ENCODE measurements at regions not wholly inside any gene's neighbourhood (a gene's known extent, or its start where the extent isn't known, plus 50 kb on each side); places are given as distances from the start of the nearest gene placed in this dataset.

DNA sequence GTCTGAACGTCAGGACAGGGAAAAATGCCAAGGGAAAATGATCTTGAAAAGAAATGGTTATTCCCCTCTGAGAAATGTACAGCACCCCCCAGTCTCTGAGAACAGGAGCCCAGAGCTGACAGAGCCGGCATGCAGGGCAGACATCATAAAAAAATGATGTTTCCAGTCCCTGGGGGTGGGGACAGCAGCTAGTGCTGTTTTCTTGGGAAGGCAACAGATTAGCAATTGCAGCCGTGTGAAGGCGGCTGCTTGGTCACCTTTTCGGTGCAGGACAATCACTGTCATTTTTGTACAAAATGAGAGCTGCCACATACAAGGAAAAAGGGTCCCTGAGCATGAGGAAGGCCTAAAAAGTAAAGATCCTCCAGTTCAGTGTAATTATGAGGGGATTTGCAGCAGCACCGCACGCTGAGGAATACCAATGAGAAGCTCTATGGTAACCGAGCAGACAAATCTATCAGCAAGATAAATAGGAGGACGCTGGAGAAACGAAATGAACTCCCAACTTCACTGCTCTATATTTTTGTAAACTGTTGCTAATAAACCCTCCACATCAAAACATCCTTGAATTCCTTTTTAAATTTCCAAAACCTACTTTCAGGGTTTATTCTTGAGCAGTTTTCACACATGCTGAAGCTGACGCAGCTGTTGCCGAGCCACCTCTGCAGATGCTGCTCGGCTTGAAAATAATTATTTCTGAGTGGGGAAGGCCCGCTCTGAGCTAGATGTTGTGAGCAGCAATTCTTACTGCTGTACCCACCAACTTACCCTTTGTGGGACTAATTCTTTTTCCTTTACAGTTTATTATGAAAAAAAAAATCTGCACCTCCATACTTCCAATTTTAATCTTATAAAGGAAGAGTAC is 98.2 kb upstream of the NEBL start:
- DNase-seq: no peak

DNA sequence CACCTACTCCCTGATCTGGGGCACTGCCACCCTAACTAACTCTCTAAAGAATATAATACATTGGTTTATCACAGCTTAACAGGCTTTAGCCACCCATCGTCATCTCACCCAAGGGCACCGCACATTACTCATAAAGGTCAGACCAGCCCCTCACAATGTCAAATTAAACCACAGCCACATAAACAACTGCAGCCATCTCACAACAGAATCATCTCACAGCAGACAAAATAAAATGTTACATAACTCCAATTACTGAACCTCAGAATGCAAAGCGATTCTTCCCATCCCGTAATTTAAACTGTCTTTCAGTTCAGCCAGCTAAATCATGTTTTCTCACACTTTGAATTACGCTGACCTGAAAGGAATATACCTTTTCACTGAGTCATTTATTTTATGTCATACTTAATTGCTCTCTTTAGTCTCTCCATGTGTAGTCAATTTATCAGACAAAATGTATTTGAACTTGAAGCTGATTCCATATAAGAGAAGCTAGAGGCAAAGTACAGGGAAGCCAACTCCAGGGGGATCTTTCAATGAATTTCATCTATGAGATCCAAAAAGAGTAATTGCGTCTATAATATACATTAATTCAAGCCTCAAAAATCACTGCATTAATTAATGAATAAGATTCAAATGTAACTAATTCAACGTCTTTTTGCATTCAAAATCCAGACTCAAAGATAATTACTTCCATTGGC is 96.9 kb upstream of the NEBL start:
- DNase-seq: no peak

DNA sequence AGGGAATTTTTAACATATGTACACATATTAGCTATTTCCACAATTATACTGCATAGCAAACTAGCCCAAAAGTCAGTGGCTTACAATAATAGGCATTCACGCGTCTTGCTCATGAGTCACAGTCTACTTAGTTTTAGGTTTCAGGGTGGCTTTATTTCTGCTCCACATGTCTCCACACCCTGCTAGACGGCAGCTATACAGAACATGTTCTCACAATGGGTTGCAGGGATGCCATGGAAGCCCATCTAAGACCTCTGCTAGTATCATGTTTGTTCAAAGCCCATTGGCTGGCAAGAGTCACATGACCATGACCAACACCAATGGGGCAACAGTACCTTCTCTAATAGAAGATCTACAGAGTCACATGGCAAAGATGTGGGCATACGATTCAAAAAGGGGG is 96.3 kb upstream of the NEBL start:
- no peak for DNase-seq

DNA sequence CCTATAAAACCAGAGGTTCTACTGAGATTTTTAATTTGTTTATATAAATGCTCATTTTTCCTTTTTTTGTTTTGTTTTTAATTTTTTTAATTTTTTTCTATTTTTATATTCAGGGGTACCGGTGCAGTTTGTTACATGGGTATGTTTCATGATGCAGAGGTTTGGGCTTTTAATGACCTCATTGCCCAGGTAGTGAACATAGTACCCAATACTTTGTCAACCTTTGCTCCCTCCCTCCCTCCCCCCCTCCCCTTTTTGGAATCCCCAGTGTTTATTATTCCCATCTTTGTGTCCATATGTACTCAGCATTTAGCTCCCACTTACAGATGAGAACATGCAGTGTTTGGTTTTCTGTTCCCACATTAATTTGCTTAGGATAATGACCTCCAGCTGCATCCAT is 94.4 kb upstream of the NEBL start:
- no peak for DNase-seq

DNA sequence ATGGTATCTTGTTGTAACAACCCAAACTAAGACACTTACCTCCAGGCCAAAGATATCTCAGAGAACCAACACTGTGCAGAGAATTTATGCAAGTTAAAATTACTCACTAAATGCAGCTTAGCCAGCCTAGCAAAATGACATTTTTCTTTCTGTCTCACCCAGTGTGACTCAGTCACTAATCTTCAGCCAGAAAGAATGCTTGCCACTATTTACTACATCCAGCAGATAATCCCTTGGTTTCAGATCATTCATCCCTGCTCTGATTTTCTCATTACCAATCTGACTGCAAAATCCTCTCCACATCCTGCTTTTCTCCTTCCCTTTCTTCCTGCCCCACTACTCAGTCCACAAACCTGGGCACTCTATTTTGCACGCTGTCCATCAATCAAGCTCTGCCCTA is 93.5 kb upstream of the NEBL start:
- no peak for DNase-seq

DNA sequence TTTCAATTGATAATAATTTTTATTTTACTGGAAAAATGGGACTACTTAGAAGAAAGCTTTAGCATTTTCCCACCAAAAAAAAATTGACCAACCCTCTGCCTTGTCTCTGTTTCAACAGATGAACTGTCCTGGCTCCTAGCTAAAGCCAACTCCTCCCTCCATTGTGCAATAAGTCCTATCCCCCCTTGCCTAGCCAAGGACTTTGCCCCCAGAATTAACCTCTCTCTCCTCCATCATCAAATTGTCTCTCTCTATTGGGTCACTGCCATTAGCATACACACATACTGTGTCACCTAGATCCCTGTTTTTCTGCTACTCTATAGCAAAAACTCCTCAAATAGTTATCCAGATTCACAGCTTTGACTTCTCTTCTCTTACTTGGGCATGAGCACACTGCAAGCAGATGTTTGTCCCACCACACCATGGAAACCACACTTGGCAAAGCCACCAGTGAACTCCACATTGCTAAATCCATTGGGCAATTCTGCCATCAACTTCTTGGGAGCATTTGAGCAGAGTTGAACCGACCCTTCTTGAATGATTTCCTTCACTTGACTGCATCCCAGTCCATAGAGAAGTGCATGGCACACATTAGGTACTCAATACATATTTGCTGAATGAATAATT is 91.4 kb upstream of the NEBL start:
- DNase-seq: no peak

DNA sequence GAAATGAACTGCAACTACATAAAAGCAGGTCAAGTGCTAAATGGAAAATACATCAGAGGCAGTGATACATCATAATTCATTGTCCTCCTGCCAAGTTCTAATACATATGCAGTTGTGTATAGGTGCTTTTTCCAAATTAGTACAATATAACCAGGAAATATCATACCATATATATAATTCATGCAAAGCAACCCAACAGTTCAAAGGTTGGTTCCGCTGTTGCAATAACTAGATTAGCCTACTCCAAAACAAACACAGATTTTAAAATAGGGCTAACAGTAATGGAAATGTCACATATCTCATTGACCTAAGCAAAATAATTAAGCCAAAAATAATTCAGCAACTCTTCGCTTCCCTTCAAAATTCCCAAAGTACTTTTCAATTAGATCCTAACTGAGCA is 88.9 kb upstream of the NEBL start:
- DNase-seq: no peak

DNA sequence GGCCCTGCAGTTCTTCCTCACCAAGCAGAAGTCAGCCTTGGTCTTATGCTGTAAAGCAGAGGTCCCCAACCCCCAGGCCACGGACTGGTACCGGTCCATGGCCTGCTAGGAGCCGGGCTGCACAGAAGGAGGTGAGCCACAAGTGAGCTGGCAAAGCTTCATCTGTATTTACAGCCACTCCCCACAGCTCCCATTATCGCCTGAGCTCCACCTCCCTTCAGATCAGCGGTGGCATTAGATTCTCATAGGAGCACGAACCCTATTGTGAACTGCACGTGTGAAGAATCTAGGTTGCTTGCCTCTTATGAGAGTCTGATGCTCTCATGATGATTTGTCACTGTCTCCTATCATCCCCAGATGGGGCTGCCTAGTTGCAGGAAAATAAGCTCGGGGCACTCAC is 87.6 kb upstream of the NEBL start:
- no peak for DNase-seq

DNA sequence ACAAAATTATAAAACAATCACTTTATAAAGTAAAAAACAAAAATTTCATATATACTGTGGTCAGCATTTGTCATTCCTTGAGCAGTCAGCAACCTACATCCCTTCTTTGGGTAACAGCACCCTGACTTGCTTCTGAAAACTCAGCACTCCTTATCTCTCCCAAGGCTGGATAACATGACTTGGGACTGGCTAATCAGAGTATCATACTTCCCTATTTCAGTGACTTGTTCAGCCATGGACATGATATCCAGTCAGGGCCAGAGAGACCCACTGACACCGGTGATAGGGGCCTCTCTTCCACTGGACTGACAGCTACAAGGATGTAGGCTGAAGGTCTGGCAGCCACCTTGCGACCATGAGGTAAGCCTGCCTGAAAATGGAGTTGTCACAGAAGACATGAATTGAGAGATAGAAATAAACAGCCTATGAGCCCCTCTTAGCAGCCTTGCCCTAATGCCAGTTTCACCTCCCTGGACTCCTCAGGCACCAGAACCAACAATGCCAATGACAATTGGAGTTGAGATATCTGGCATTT is 84.4 kb upstream of the NEBL start:
- no peak for DNase-seq

DNA sequence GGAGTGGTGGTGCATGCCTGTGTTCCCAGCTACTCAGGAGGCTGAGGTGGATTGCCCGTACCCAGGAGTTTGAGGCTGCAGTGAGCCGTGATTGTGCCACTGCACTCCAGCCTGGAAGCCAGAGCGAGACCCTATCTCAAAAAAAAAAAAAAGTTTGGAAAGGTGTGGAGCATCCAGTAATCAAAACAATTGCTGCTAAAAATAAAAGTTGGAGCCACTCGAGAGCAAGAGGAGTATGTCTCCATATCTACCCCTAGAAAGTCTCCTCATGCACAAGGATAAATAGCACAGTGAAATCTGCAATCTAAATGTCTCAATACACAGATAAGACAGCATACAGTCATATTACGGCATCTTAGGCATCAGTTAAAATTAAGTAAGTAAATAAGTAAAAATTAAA is 81.5 kb upstream of the NEBL start:
- no peak for DNase-seq

DNA sequence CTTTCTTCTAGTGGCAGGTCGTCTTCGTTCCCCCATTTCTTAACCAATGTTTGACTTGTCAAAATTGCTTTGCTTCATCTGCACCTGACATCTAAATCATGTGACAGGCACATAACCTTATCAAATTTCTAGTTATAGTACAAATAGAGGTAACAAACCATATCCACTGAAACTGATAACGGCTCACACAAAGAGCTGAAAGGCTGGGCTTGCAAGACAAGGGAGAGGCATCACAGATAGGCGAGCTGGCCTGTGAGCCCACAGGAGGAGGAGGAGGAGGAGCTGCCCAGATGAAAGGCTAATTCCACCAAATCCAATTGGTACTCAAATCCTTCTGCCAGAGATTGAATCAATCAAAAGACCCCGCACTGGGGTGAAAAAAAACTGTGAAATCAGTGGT is 80.2 kb upstream of the NEBL start:
- no peak for DNase-seq

DNA sequence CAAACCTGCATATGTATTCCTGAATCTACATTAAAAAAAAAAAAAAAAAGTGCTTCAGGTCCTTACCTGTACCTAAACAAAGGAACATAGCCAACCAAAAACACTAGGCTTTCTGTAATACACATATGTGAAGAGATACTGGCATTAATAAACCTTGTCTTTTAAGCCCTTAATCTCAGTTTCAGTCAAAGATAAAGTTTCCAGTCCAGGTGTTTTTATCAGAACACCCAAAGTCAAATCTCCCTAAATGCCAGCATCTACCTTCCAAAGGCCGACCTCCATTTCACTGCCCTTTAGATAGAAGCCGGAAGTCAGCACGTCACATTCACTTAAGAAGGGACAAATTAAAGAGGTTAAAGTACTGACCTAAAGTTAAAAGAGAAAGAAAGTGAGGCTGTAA is 79.8 kb upstream of the NEBL start:
- no peak for DNase-seq

DNA sequence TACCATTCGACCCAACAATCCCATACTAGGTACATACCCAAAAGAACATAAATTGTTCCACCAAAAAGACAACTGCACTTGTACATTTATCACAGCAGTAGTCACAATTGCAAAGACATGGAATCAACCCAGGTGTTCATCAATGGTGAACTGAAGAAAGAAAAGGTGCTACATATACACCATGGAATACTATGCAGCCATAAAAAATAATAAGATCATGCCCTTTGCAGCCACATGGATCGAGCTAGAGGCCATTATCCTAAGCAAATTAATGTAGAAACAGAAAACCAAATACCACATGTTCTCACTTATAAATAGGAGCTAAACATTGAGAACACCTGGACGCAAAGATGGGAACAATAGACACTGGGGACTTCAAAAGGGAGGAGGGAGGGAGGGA is 79.3 kb upstream of the NEBL start:
- no peak for DNase-seq

DNA sequence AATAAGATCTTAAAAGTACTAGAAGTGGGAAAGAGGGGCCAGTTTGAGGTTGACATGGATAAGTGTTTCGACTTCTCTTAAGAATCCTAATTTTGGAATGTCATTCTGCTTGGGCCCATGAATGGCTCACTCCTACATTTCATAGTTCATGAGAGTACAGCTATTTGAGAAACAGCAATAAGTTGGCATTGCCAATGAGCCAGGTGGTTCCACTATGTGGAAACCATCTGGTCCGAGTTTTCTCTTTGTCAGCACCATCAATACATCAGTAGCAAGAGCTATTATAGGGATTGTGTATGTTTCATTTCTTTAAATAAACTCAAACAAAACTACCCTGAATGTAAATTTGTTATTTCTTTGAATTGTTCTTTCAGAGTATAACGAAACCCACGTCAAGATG is 78.1 kb upstream of the NEBL start:
- DNase-seq: no peak

DNA sequence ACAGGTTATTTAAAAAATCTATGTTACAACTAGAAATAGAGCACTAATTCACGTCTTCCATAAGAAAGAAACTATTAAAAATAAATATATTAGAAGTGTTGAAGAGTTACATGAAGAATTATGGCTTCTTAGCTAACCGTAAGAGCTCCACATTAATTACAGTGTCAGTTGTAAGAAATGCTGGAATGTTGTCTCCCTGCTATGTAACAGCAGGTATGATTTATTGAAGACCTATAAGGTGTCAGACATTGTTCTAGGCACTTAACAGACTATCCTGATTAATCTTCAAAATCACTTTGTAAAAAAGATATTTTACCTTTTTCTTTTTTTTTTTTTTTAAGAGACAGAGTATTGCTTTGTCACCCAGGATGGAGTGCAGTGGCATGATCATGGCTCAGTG is 75.8 kb upstream of the NEBL start:
- DNase-seq: no peak

DNA sequence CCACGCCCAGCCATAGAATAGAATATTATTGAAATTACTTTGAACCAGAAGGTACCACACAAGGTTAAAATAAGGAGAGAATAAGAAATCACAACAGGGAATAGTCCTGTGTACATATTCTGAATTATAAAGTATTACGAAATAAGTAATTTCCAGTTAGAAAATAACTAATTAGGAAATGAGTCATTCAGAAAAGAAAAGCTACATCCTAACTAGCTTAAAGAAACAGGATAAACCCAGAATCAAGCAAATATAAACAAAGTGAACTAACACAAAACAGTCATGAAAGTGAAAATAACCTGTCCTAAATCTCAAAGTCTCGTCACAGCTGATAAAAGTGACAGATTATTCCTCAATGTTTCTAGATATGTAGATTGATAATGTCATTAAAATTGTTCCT is 74.8 kb upstream of the NEBL start:
- no peak for DNase-seq

DNA sequence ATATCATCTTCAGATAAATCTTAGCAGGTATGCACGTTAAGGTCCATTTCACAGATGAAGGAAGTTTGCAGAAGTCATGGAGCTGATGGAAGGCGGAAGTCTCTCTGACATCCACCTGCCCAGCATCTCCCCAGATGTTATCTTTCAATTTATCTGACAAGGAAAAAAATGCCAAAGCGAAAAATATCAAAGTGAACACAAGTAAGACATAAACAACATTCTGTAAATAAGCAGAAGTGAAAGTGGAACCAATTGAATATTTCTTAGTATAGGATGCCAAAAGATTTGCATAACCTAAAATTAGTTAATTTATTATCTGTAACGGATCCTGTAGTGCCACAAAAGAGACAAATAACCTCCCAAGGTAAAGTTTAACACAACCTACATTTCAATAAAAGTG is 73.6 kb upstream of the NEBL start:
- no peak for DNase-seq

DNA sequence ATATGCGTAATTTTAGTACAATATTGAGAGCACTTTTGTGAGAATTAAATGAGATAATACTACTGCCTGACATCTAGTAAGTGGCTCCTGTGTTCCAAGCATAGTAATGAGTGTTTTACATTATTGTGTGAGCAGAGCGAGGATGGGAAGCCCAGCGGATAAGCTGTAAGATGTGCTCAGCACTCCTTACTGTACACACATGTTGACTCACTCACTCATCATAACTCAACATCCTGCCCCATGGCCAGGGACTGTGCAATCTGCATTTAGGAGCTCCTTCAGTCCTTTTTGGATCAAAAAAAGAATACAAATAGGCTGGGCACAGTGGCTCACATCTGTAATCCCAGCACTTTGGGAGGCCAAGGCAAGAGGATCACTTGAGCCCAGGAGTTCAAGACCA is 72.9 kb upstream of the NEBL start:
- no peak for DNase-seq

DNA sequence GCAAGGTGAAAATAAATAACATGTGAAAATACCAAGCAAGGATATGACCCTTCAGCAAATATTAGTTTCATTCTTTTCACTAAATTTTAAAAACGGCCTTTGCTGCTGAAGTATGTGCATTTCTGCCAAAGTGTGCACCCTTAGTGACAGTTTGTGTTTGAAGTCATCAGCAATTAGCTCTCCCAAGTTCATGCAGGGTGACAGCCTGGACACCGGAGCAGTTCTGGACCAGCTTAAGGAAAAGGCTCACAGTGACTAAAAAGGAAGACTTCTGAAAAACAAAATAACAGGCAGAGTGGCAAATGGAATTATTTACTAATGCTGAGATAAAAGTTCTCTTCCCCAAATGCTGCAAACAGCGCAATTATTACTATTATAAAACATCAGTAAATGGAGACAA is 69.3 kb upstream of the NEBL start:
- no peak for DNase-seq

DNA sequence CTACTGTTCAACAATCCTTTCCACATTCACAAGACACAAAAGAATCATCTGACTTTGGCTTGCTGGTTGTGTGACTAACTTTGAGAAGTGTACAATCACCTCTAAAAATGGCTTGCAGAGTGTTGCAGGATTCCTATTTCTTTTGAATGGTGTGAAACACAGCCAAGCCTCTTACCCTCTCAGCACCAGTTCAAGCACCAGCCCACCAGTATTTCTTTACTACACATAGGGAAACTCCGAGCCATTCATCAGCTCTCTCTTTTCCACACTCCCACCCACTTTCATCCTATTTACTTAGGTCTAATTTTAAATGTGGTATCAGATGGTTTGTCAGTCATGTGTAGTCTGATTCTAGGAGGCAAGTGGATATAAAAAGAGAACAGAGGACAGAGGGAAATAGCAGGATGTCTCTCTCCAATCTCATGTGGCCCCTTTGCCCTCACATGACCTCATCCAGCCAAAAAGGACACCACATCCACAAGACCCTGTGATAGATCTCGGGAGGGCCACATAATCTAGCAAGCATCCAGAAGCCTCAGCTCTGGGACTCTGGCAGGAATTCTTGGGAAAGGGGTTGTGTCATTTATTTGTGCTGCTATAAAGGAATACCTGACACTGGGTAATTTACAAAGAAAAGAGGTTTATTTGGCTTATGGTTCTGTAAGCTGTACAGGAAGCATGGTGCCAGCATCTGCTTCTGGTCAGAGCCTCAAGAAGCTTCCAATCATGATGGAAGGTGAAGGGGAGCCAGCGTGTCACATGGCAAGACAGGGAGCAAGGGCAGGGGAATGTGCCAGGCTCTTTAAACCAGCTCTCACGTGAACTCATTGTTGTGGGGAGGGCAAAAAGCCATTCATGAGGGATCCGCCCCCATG is 66.8 kb upstream of the NEBL start:
- DNase-seq: no peak

DNA sequence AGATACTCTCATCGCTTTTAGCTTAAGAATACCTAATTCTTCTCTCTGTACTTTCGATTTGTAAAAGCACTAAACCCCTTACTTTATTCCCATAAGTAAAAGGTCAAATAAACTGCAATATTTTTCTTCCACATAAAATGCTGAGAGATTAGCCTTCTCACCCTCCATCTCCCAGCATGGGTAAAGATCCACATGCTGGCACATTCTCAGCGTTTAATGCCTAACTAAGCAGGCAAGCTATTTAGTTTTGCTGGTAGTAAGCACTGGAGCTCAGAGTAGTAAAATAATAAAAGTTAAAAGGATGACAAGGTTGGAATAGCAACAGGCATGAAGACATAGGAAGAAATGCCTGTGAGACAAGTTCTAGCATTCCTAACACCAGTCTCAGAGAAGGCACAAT is 65.9 kb upstream of the NEBL start:
- no peak for DNase-seq

DNA sequence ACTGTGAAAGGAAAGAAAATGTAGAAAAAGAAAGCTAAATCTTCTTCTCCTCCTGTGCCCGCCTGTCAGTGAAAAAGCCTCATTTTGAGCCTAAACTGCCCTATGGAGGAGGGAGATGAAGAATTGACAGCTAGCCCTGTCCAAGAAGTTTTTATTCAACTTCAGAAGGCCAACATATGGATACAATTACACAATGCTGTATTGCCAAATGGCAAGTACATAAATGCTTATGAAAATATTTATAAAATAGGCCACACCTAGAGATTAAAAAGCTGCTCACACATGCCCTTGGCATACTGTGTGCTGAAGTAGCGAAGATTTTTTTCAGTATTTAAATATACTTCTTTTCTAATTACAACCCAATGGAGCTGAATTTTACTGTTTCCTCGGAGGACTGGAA is 65.1 kb upstream of the NEBL start:
- no peak for DNase-seq

DNA sequence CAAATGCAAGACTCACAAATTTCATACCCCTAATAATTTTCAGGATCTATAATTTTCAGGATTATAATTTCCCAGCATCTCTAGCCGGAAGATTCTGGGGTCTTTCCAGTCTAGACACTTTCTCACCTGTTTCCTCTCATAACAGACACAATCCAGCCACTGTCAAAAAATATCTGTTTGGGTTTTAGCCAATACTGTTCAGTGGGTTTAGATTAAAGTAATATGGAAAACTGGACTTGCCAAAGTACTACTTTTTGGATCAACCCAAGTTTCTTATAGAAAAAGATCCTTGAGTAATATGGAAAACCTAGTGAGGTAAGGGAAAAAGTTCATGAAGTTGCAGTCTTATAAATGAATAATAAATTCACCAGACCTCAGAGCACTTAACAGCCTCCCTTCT is 62.1 kb upstream of the NEBL start:
- DNase-seq: no peak

Measured in activated CD8-positive, alpha-beta memory T cell treated with anti-CD3 and anti-CD28 coated beads, Interleukin-2, amount 50 U/mL, for 48 hours (primary cell).